22Rv1 (cell line): ENCODE measurements at regions not wholly inside any gene's neighbourhood (a gene's known extent, or its start where the extent isn't known, plus 50 kb on each side); places are given as distances from the start of the nearest gene placed in this dataset.
"Not testable (repeated sequence)": the region's sequence is repeated elsewhere in the genome, so short reads cannot be mapped to it uniquely, and the experiment has no call there.

Experiments
- H3K27ac ChIP-seq: fragments of 450-650 bp; 2 replicates; pipeline ENCODE4 v1.5.1; 2017
- CTCF ChIP-seq: fragments of 450-650 bp; IDR thresholded peaks from 2 replicates; pipeline ENCODE4 v1.5.1; 2017; ENCODE audit warnings: mild to moderate bottlenecking
- ZFX ChIP-seq: fragments of 450-650 bp; IDR thresholded peaks from 2 replicates; pipeline ENCODE4 v1.6.1; 2017; ENCODE audit warnings: antibody characterized with exemption, borderline replicate concordance

GRCh38 chr7:41445432-41445831 lies 257.5 kb downstream of the INHBA start:
- no peak overlapping the region for H3K27ac ChIP-seq
- no peak for TF ChIP-seq CTCF
- TF ChIP-seq ZFX, result no peak

- no peak overlapping the region for H3K27ac ChIP-seq
- TF ChIP-seq ZFX, result no peak
- TF ChIP-seq CTCF, result no peak
These were observed 263.4 kb downstream of the INHBA start for GRCh38 chr7:41439515-41439879.

GRCh38 chr7:41438705-41439514 lies 264.0 kb downstream of the INHBA start:
- H3K27ac ChIP-seq, result no peak overlapping the region
- no peak for TF ChIP-seq ZFX
- TF ChIP-seq CTCF, result no peak

GRCh38 chr7:41437257-41438196 lies 265.4 kb downstream of the INHBA start:
- TF ChIP-seq CTCF (no peak), ZFX (no peak)

GRCh38 chr7:41436139-41436538 lies 266.8 kb downstream of the INHBA start:
- H3K27ac ChIP-seq, result no peak overlapping the region
- no peak for TF ChIP-seq ZFX

More at GRCh38 chr7:41437257-41438196, 265.4 kb downstream of the INHBA start:
- no peak overlapping the region for H3K27ac ChIP-seq

GRCh38 chr7:41435020-41435419 lies 267.9 kb downstream of the INHBA start:
- not testable (repeated sequence) for H3K27ac ChIP-seq

- TF ChIP-seq CTCF (no peak), ZFX (no peak)
These were observed 271.2 kb downstream of the INHBA start for GRCh38 chr7:41431671-41432070.

GRCh38 chr7:41428381-41428780 lies 274.5 kb downstream of the INHBA start:
- no peak overlapping the region for H3K27ac ChIP-seq
- TF ChIP-seq ZFX, result no peak
- no peak for TF ChIP-seq CTCF

More at GRCh38 chr7:41431671-41432070, 271.2 kb downstream of the INHBA start:
- no peak overlapping the region for H3K27ac ChIP-seq
